Smooth muscle cell of the brain vasculature (primary cell): ENCODE measurements at regions not wholly inside any gene's neighbourhood (a gene's known extent, or its start where the extent isn't known, plus 50 kb on each side); places are given as distances from the start of the nearest gene placed in this dataset.

Source experiments
- DNase-seq: peaks from one replicate; pipeline ENCODE4 v3.0.0-alpha.2; 2012; ENCODE audit warnings: low read depth, low spot score

- no peak for DNase-seq
Measured at GRCh38 chr3:132829101-132829500, 106.9 kb upstream of the NPHP3 start.

- no peak for DNase-seq
Measured at GRCh38 chr3:132822837-132823236, 100.6 kb upstream of the NPHP3 start.

- peak; percentile 20 for DNase-seq
Measured at GRCh38 chr3:132822266-132822665, 100.1 kb upstream of the NPHP3 start.

- DNase-seq: no peak
Measured at GRCh38 chr3:132821314-132821713, 99.1 kb upstream of the NPHP3 start.

- DNase-seq: no peak
Measured at GRCh38 chr3:132818251-132818650, 96.0 kb upstream of the NPHP3 start.

GRCh38 chr3:132817646-132818177 lies 95.5 kb upstream of the NPHP3 start:
- DNase-seq: no peak

GRCh38 chr3:132805071-132805470 lies 82.9 kb upstream of the NPHP3 start:
- no peak for DNase-seq

GRCh38 chr3:132804498-132804897 lies 82.3 kb upstream of the NPHP3 start:
- no peak for DNase-seq

- DNase-seq: no peak
Measured at GRCh38 chr3:132803889-132804288, 81.7 kb upstream of the NPHP3 start.

GRCh38 chr3:132800958-132801357 lies 78.7 kb upstream of the NPHP3 start:
- no peak for DNase-seq

- DNase-seq: no peak
Measured at GRCh38 chr3:132790806-132791205, 68.6 kb upstream of the NPHP3 start.

GRCh38 chr3:132789959-132790358 lies 67.8 kb upstream of the NPHP3 start:
- DNase-seq: no peak

- peak; percentile 37 for DNase-seq
Measured at GRCh38 chr3:132788301-132788671, 66.1 kb upstream of the NPHP3 start.

GRCh38 chr3:132787616-132788300 lies 65.5 kb upstream of the NPHP3 start:
- no peak for DNase-seq

- no peak for DNase-seq
Measured at GRCh38 chr3:132786890-132787289, 64.7 kb upstream of the NPHP3 start.

GRCh38 chr3:132785292-132785691 lies 63.1 kb upstream of the NPHP3 start:
- no peak for DNase-seq

- DNase-seq: no peak
Measured at GRCh38 chr3:132784502-132785025, 62.4 kb upstream of the NPHP3 start.

GRCh38 chr3:132783152-132783551 lies 60.9 kb upstream of the NPHP3 start:
- no peak for DNase-seq

- DNase-seq: no peak
Measured at GRCh38 chr3:132781922-132782321, 59.7 kb upstream of the NPHP3 start.

- no peak for DNase-seq
Measured at GRCh38 chr3:132777171-132777570, 55.0 kb upstream of the NPHP3 start.

- DNase-seq: no peak
Measured at GRCh38 chr3:132773071-132773619, 50.9 kb upstream of the NPHP3 start.

GRCh38 chr3:132772252-132772651 lies 50.0 kb upstream of the NPHP3 start:
- DNase-seq: no peak
